ENCODE measurements at regions not wholly inside any gene's neighbourhood (a gene's known extent, or its start where the extent isn't known, plus 50 kb on each side); places are given as distances from the start of the nearest gene placed in this dataset.

GRCh38 chr1:200354243-200354642 lies 55.6 kb downstream of the ZNF281 start:
- no peak overlapping the region for H3K4me3 ChIP-seq (ENCODE audit: low read depth, low read length)
- TF ChIP-seq, protein P1, sequence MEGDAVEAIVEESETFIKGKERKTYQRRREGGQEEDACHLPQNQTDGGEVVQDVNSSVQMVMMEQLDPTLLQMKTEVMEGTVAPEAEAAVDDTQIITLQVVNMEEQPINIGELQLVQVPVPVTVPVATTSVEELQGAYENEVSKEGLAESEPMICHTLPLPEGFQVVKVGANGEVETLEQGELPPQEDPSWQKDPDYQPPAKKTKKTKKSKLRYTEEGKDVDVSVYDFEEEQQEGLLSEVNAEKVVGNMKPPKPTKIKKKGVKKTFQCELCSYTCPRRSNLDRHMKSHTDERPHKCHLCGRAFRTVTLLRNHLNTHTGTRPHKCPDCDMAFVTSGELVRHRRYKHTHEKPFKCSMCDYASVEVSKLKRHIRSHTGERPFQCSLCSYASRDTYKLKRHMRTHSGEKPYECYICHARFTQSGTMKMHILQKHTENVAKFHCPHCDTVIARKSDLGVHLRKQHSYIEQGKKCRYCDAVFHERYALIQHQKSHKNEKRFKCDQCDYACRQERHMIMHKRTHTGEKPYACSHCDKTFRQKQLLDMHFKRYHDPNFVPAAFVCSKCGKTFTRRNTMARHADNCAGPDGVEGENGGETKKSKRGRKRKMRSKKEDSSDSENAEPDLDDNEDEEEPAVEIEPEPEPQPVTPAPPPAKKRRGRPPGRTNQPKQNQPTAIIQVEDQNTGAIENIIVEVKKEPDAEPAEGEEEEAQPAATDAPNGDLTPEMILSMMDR (IDR thresholded peaks at IDR 0.05; ENCODE audit: low read depth, low read length), result no peak

DNA sequence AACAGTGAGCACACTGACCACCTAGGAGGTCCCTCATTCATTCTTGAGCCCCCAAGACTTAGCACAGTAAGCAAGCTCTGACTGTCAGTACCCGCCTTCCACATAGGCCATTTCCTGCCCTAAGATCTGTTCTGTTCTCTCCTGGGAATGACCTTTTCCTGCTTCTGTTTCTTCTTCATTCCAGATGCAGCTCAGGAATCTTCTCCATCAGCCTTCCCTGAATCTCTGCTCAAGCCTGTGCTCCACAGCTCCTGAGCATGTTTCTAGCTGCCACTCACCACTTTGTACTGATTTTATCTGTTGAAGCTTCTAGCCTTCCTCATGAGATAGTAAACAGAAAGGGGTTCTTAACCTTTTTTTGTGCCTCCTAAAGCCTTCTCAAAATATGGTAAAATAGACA lies 56.6 kb downstream of the ZNF281 start:
- H3K4me3 ChIP-seq (ENCODE audit: low read depth, low read length), result no peak overlapping the region
- TF ChIP-seq, protein P1 (IDR thresholded peaks at IDR 0.05; ENCODE audit: low read depth, low read length), result no peak

GRCh38 chr1:200351826-200352549 lies 57.8 kb downstream of the ZNF281 start:
- TF ChIP-seq, protein P1 (IDR thresholded peaks at IDR 0.05; ENCODE audit: low read depth, low read length), result no peak
- peak overlapping the region; percentile 35 for H3K4me3 ChIP-seq (ENCODE audit: low read depth, low read length)

- peak overlapping the region; percentile 35; the same call in 1 of the 2 replicates for H3K4me3 ChIP-seq (ENCODE audit: low read depth, low read length)
- TF ChIP-seq, protein P1 (IDR thresholded peaks at IDR 0.05; ENCODE audit: low read depth, low read length), result no peak
Measured at GRCh38 chr1:200351425-200351824, 58.4 kb downstream of the ZNF281 start.

GRCh38 chr1:200346700-200347099 lies 63.1 kb downstream of the ZNF281 start:
- H3K4me3 ChIP-seq (ENCODE audit: low read depth, low read length), result no peak overlapping the region
- TF ChIP-seq, protein P1 (IDR thresholded peaks at IDR 0.05; ENCODE audit: low read depth, low read length), result no peak

DNA sequence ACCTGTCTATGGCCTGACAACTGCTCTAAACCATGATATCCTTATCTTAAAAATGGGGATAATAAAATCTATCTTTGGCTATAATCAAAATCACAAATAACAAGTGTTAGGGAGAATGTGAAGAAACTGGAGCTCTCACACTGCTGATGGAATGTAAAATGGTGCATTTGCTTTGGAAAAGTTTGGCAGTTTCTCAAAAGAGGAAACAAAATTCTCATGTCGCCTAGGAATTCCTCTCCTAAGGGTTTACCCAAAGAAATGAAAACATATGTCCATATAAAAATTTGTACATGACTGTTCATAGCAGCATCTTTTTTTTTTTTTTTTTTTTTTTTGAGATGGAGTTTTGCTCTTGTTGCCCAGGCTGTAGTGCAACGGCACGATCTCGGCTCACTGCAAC lies 64.3 kb downstream of the ZNF281 start:
- H3K4me3 ChIP-seq (ENCODE audit: low read depth, low read length), result no peak overlapping the region
- TF ChIP-seq, protein P1 (IDR thresholded peaks at IDR 0.05; ENCODE audit: low read depth, low read length), result no peak

DNA sequence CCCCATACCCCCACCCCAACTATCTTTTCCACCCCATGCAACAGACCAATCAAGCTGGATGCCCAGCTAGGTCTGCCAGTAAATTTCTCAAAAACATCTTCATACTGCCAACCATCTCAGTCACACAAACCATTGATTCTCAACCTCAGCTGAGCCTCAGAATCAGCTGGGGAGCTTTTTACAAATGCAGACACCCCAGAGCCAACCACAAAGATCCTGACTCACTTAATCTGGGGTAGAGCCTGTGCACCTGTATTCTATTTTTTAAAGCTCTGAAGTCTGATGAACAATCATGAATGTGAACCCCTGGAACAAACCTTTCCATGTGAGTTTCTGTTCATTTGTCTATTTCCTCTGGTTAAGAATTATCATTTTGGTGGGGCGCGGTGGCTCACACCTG lies 66.0 kb downstream of the ZNF281 start:
- TF ChIP-seq, protein P1 (IDR thresholded peaks at IDR 0.05; ENCODE audit: low read depth, low read length), result no peak

More for the DNA sequence above, 66.0 kb downstream of the ZNF281 start:
- H3K4me3 ChIP-seq (ENCODE audit: low read depth, low read length), result no peak overlapping the region

All from WI38 (cell line).